K562 (cell line): ENCODE measurements at regions not wholly inside any gene's neighbourhood (a gene's known extent, or its start where the extent isn't known, plus 50 kb on each side); places are given as distances from the start of the nearest gene placed in this dataset.
"Not testable (repeated sequence)": the region's sequence is repeated elsewhere in the genome, so short reads cannot be mapped to it uniquely, and the experiment has no call there.

Experiments used
- ATF2 ChIP-seq: sonication (generic); formaldehyde crosslinking; IDR thresholded peaks from 2 replicates; pipeline ENCODE4 v1.8.1; 2022; ENCODE audit warnings: missing genetic modification reagents
- BRCA1 ChIP-seq, 2 experiments: fragments of 450-650 bp in 1 of 2; sonication (generic) in 1 of 2; formaldehyde crosslinking in 1 of 2; IDR thresholded peaks; 2 replicates each; pipeline versions ENCODE4 v1.5.0 to v1.6.1; 2017 to 2020; ENCODE audit warnings: mild to moderate bottlenecking in 1 of 2, missing genetic modification reagents in 1 of 2
- MEF2A ChIP-seq: IDR thresholded peaks from 2 replicates; pipeline ENCODE4 v1.6.1; 2011; ENCODE audit warnings: low read depth, mild to moderate bottlenecking, low read length, moderate library complexity; ENCODE audit not compliant: control insufficient read depth
- NFE2L1 ChIP-seq: fragments of 450-650 bp; IDR thresholded peaks from 2 replicates; pipeline ENCODE4 v1.6.1; 2016; ENCODE audit warnings: missing genetic modification characterization, low read depth, mild to moderate bottlenecking, missing compliant biosample characterization, moderate library complexity, borderline replicate concordance
- PHF8 ChIP-seq: fragments of 200-600 bp; sonication (generic); IDR thresholded peaks from 2 replicates; pipeline ENCODE4 v1.6.1; 2012; ENCODE audit warnings: mixed run types, mild to moderate bottlenecking, inconsistent platforms, low read length, moderate library complexity, borderline replicate concordance
- POU5F1 ChIP-seq: fragments of 150-350 bp; IDR thresholded peaks from 2 replicates; pipeline ENCODE4 v1.6.1; 2014; ENCODE audit warnings: borderline replicate concordance, low read length, low read depth, mild to moderate bottlenecking; ENCODE audit not compliant: partially characterized antibody
- ZNF232 ChIP-seq: sonication (generic); formaldehyde crosslinking; IDR thresholded peaks from 2 replicates; pipeline ENCODE4 v1.8.0; 2022; ENCODE audit warnings: mild to moderate bottlenecking, missing genetic modification reagents
- ZNF589 ChIP-seq: fragments of 200-800 bp; sonication (Bioruptor generic); IDR thresholded peaks from 2 replicates; pipeline ENCODE4 v1.6.1; 2016; ENCODE audit warnings: low read depth, missing genetic modification characterization, missing compliant biosample characterization

GRCh38 chr3:75552095-75552494, 112.0 kb upstream of the FRG2C start:
- TF ChIP-seq BRCA1 (IDR thresholded peaks at IDR 0.05); BRCA1 (CRISPR knock-in tag; IDR thresholded peaks at IDR 0.05); POU5F1; ZNF589 (CRISPR knock-in tag); ATF2 (CRISPR knock-in tag); NFE2L1 (tag); MEF2A; PHF8; ZNF232 (CRISPR knock-in tag): not testable (repeated sequence)
